ENCODE measurements at regions not wholly inside any gene's neighbourhood (a gene's known extent, or its start where the extent isn't known, plus 50 kb on each side); places are given as distances from the start of the nearest gene placed in this dataset.

GRCh38 chr21:24658926-24659325 is 948.4 kb downstream of the MRPL39 start:
- no peak for TF ChIP-seq CTCF (IDR thresholded peaks at IDR 0.05)
- no peak for TF ChIP-seq POLR2A (IDR thresholded peaks at IDR 0.05)

Data from lower leg skin (tissue), 3 donors.